Panc1 (cell line): ENCODE measurements at regions not wholly inside any gene's neighbourhood (a gene's known extent, or its start where the extent isn't known, plus 50 kb on each side); places are given as distances from the start of the nearest gene placed in this dataset.

ENCODE experiments used
- ATAC-seq: fragments of 200-7000 bp; cut with Tn5 transposase; 2 replicates; pipeline ENCODE4 v1.9.1; 2020; ENCODE audit warnings: mild to moderate bottlenecking, moderate library complexity
- BruUV-seq: library from RNA; stranded (reverse); fragments of 400-500 nt; replicated peaks from 2 replicates; lab custom pipeline; 2021; lab: Mats Ljungman, UMichigan
- CTCF ChIA-PET: fragments of 300-600 bp; sonication (Branson Sonifier 250); formaldehyde crosslinking; loops from one replicate; lab custom pipeline; 2022; ENCODE audit warnings: antibody characterized with exemption; lab: Charles Lee
- POLR2A ChIA-PET: fragments of 300-600 bp; sonication (Branson Sonifier 250); formaldehyde crosslinking; loops from one replicate; lab custom pipeline; 2022; ENCODE audit warnings: antibody characterized with exemption; lab: Charles Lee
- DNase-seq: peaks from one replicate; pipeline ENCODE4 v3.0.0-alpha.2; 2010; ENCODE audit warnings: low read depth, low spot score
- H3K27ac ChIP-seq: 2 replicates; pipeline ENCODE4 v1.5.1; 2011; ENCODE audit warnings: mild to moderate bottlenecking, low read length, inconsistent platforms
- H3K27me3 ChIP-seq: fragments of 200-500 bp; sonication (Bioruptor generic); 2 replicates; pipeline ENCODE4 v1.6.0; 2014; ENCODE audit warnings: low read length, inconsistent platforms; ENCODE audit not compliant: control insufficient read depth, insufficient read depth
- H3K36me3 ChIP-seq: fragments of 200-500 bp; sonication (Bioruptor generic); 2 replicates; pipeline ENCODE4 v1.5.1; 2014; ENCODE audit warnings: inconsistent platforms, mild to moderate bottlenecking, low read length, moderate library complexity; ENCODE audit not compliant: control insufficient read depth, insufficient read depth
- H3K4me1 ChIP-seq: 2 replicates; pipeline ENCODE4 v1.5.1; 2011; ENCODE audit warnings: inconsistent platforms, mild to moderate bottlenecking, low read length, moderate library complexity; ENCODE audit not compliant: control insufficient read depth, insufficient read depth
- H3K4me3 ChIP-seq, 2 experiments: 2 replicates each; pipeline ENCODE4 v1.5.1; 2011 to 2012; ENCODE audit warnings: low read depth in 2 of 2, low read length in 2 of 2, mild to moderate bottlenecking in 2 of 2, inconsistent platforms in 1 of 2, moderate library complexity in 1 of 2
- H3K9me3 ChIP-seq: fragments of 200-500 bp; sonication (Bioruptor generic); 2 replicates; pipeline ENCODE4 v1.5.1; 2014; ENCODE audit warnings: low read depth, mild to moderate bottlenecking, inconsistent platforms, low read length, moderate library complexity; ENCODE audit not compliant: control insufficient read depth, insufficient read depth
- CTCF ChIP-seq: fragments of 450-650 bp; IDR thresholded peaks from 2 replicates; pipeline ENCODE4 v1.5.1; 2017; ENCODE audit warnings: mild to moderate bottlenecking
- POLR2AphosphoS5 ChIP-seq: IDR thresholded peaks from 2 replicates; pipeline ENCODE4 v1.6.1; 2012; ENCODE audit warnings: mild to moderate bottlenecking, low read depth, low read length, moderate library complexity
- REST ChIP-seq, 2 experiments: IDR thresholded peaks; 2 replicates each; pipeline ENCODE4 v1.6.1; 2011 to 2012; ENCODE audit warnings: low read depth in 2 of 2, control low read depth in 1 of 2, low read length in 1 of 2, mild to moderate bottlenecking in 1 of 2, moderate library complexity in 1 of 2; ENCODE audit not compliant: insufficient read depth in 1 of 2
- SIN3A ChIP-seq: IDR thresholded peaks from 2 replicates; pipeline ENCODE4 v1.6.1; 2012; ENCODE audit warnings: low read depth, mild to moderate bottlenecking, low read length, moderate library complexity, borderline replicate concordance; ENCODE audit not compliant: insufficient read depth
- TCF7L2 ChIP-seq: IDR thresholded peaks from 2 replicates; pipeline ENCODE4 v1.6.1; 2011; ENCODE audit warnings: mild to moderate bottlenecking, low read depth, low read length, inconsistent platforms
- in situ Hi-C: cut with HindIII; loops from 2 replicates; pipeline ENCODE4 v1.10.0; 2016; ENCODE audit warnings: low sequenced_read_pairs, low pct_unique_long_range_greater_than_20kb
- intact Hi-C: fragments of 100-400 bp; cut with micrococcal nuclease; formaldehyde crosslinking; loops from one replicate; pipeline ENCODE4 v1.10.0; 2022; ENCODE audit not compliant: unreplicated experiment

DNA sequence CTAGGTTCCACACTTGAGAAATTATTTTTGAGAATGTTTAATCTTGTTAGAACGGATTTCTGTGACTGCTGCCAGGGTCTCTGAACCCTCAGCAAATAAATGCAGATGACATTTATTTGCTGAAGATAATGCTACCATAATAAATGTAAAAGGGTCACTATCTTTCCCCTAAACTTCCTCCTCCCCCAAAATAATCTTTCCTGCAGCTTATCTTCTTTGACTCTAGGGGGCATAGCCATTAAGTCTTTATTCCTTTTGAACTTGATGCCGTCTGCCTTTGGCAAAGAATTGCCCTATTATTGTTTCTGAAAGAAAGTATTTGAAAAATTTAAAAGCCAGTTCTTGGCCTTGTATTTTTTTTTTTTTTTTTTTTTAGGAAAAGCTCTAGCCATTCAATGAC lies 63.6 kb upstream of the ACSL3 start:
- no peak for ATAC-seq
- no peaks in the 10 kb centered on the region for H3K9me3 ChIP-seq
- ChIA-PET CTCF (interaction anchor here (0.6 to 0.8 kb wide), 2 partner anchors 65 to 136 kb away, joined by 6 to 8 read pairs; no protein-coding TSS in a partner anchor), POLR2A (interaction anchor here (0.7 kb wide), 1 partner anchor 15 kb away, joined by 5 read pairs; no protein-coding TSS in a partner anchor)
- no peaks in the 10 kb centered on the region for H3K36me3 ChIP-seq
- H3K4me3 ChIP-seq = no peak overlapping the region
- TF ChIP-seq TCF7L2 (no peak), POLR2AphosphoS5 (no peak), CTCF (peak; percentile 52; the same call in 1 of the 2 replicates)
- in situ Hi-C loops = no loop called here
- DNase-seq = no peak
- H3K4me1 ChIP-seq = no peaks in the 10 kb centered on the region
- intact Hi-C loops = loop anchor here (2.0 kb wide), 1 partner anchor 106 kb away; no protein-coding TSS in a partner anchor
- no peaks in the 10 kb centered on the region for H3K27me3 ChIP-seq
- BruUV-seq = no TSS peak
- H3K27ac ChIP-seq = no peak overlapping the region

GRCh38 chr2:222797871-222798270 lies 63.0 kb upstream of the ACSL3 start:
- no peaks in the 10 kb centered on the region for H3K4me1 ChIP-seq
- ChIA-PET CTCF (interaction anchor here (0.6 kb wide), 2 partner anchors 62 to 135 kb away, joined by 6 to 7 read pairs; no protein-coding TSS in a partner anchor), POLR2A (no interaction called here)
- no peak overlapping the region for H3K27ac ChIP-seq
- H3K27me3 ChIP-seq = no peaks in the 10 kb centered on the region
- no peak for ATAC-seq
- in situ Hi-C loops (no loop called here), intact Hi-C loops (loop anchor here (2.0 kb wide), 1 partner anchor 105 kb away; no protein-coding TSS in a partner anchor)
- DNase-seq = no peak
- no peaks in the 10 kb centered on the region for H3K9me3 ChIP-seq
- no TSS peak for BruUV-seq
- H3K4me3 ChIP-seq = no peak overlapping the region
- H3K36me3 ChIP-seq = no peaks in the 10 kb centered on the region
- TF ChIP-seq SIN3A (no peak), TCF7L2 (no peak), CTCF (no peak), POLR2AphosphoS5 (no peak), REST (IDR thresholded peaks at IDR 0.05; ENCODE audit: insufficient read depth in 1 of 2, low read depth in 2 of 2, low read length in 1 of 2) (no peak)
